ENCODE measurements at regions not wholly inside any gene's neighbourhood (a gene's known extent, or its start where the extent isn't known, plus 50 kb on each side); places are given as distances from the start of the nearest gene placed in this dataset.

DNA sequence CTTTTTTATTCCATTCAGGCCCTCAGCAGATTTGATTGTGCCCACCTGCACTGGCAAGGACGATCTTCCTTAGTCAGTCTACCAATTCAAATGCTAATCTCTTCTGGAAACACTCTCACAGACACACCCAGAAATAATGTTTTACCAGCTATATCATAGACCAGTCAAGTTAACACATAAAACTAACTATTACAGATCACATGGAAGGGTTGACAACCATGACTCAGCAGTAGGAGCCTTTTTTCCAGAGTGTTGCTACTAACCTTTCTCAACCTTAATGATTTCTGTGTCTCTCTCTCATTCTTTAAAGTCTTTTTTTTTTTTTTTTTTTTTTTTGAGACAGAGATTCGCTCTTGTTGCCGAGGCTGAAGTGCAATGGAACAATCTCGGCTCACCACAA is 68.7 kb upstream of the KCNK12 start:
- Histone ChIP-seq H3K79me2 (ENCODE audit: control insufficient read depth, insufficient read depth, low read length) (no peaks in the 10 kb centered on the region), H3K27ac (ENCODE audit: insufficient read depth, low read depth, low read length) (no peak overlapping the region), H2AFZ (ENCODE audit: low read depth, low read length) (no peak overlapping the region), H3K9me1 (replicated peaks; ENCODE audit: control insufficient read depth, extremely low read depth, insufficient read depth, low read length) (no peaks in the 10 kb centered on the region), H3K9me3 (replicated peaks; ENCODE audit: control insufficient read depth, insufficient read depth, low read length) (no peaks in the 10 kb centered on the region), H4K20me1 (replicated peaks; ENCODE audit: control insufficient read depth, extremely low read depth, insufficient read depth, low read length) (no peaks in the 10 kb centered on the region), H3K36me3 (ENCODE audit: control insufficient read depth in 2 of 2, extremely low read depth in 1 of 2, insufficient read depth in 2 of 2, low read length in 2 of 2) (no peaks in the 10 kb centered on the region), H3K27me3 (ENCODE audit: control insufficient read depth in 2 of 2, insufficient read depth in 2 of 2, low read length in 2 of 2) (peaks cover 6 to 7% of the 10 kb centered on the region in 2 experiments), H3K9ac (replicated peaks; ENCODE audit: extremely low read depth, insufficient read depth, low read length) (no peak overlapping the region), H3K4me1 (ENCODE audit: control insufficient read depth, extremely low read depth, insufficient read depth, low read length) (no peaks in the 10 kb centered on the region), H3K4me2 (ENCODE audit: insufficient read depth, low read length) (no peak overlapping the region), H3K4me3 (replicated peaks in 1 of 3; ENCODE audit: insufficient read depth in 1 of 3, low read depth in 1 of 3, low read length in 3 of 3) (no peak overlapping the region)
- intact Hi-C loops (cut with micrococcal nuclease) = no loop called here
- POLR2A ChIA-PET = no interaction called here
- no TSS peak for BruUV-seq (replicated peaks)
- FAIRE-seq (no peak), DNase-seq (ENCODE audit: low read depth, low spot score) (no peak)
- dilution Hi-C loops (cut with MboI; ENCODE audit: extremely low pct_ligation_motif_present, low sequenced_read_pairs) = no loop called here
- TF ChIP-seq POLR2A (IDR thresholded peaks at IDR 0.05; ENCODE audit: low read depth, low read length) (no peak), GATA2 (IDR thresholded peaks at IDR 0.05; ENCODE audit: insufficient read depth, insufficient read length, low read depth, low read length) (no peak), POLR2AphosphoS5 (IDR thresholded peaks at IDR 0.05; ENCODE audit: insufficient read depth, low read depth, low read length) (no peak), MYC (IDR thresholded peaks at IDR 0.05; ENCODE audit: low read depth, low read length) (no peak), EZH2 (IDR thresholded peaks at IDR 0.05; ENCODE audit: borderline replicate concordance, low read depth, low read length, severe bottlenecking) (no peak), JUN (IDR thresholded peaks at IDR 0.05; ENCODE audit: borderline replicate concordance, insufficient read depth, insufficient read length, low read depth) (no peak)
- CTCF ChIA-PET = no interaction called here

DNA sequence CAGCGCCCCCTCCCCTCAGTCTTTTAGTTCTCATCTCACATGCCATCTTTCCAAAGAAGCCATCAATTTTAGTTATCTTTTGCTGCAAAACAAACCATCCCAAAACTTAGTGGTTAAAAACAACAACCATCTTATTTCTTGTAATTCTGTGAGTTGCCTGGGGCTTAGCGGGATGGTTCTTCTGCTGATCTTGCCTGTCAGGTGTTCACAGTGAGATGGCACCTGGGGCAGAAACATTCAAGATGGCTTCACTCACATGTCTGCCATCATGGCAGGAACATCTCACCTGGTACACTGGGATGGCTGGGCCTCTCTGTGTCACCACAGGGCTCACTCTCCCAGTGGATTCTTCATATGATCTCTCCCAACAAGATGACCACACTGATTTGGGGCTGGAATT is 67.6 kb upstream of the KCNK12 start:
- FAIRE-seq (no peak), DNase-seq (ENCODE audit: low read depth, low spot score) (no peak)
- Histone ChIP-seq H3K9me1 (replicated peaks; ENCODE audit: control insufficient read depth, extremely low read depth, insufficient read depth, low read length) (no peaks in the 10 kb centered on the region), H3K27ac (ENCODE audit: insufficient read depth, low read depth, low read length) (no peak overlapping the region), H3K36me3 (ENCODE audit: control insufficient read depth in 2 of 2, extremely low read depth in 1 of 2, insufficient read depth in 2 of 2, low read length in 2 of 2) (no peaks in the 10 kb centered on the region), H2AFZ (ENCODE audit: low read depth, low read length) (no peak overlapping the region), H3K9ac (replicated peaks; ENCODE audit: extremely low read depth, insufficient read depth, low read length) (no peak overlapping the region), H3K4me3 (replicated peaks in 1 of 3; ENCODE audit: insufficient read depth in 1 of 3, low read depth in 1 of 3, low read length in 3 of 3) (no peak overlapping the region), H3K4me1 (ENCODE audit: control insufficient read depth, extremely low read depth, insufficient read depth, low read length) (no peaks in the 10 kb centered on the region), H3K79me2 (ENCODE audit: control insufficient read depth, insufficient read depth, low read length) (no peaks in the 10 kb centered on the region), H3K27me3 (ENCODE audit: control insufficient read depth in 2 of 2, insufficient read depth in 2 of 2, low read length in 2 of 2) (peaks cover 6 to 7% of the 10 kb centered on the region in 2 experiments), H4K20me1 (replicated peaks; ENCODE audit: control insufficient read depth, extremely low read depth, insufficient read depth, low read length) (no peaks in the 10 kb centered on the region), H3K4me2 (ENCODE audit: insufficient read depth, low read length) (no peak overlapping the region), H3K9me3 (replicated peaks; ENCODE audit: control insufficient read depth, insufficient read depth, low read length) (no peaks in the 10 kb centered on the region)
- dilution Hi-C loops (cut with MboI; ENCODE audit: extremely low pct_ligation_motif_present, low sequenced_read_pairs) = no loop called here
- no peak for TF ChIP-seq MYC (IDR thresholded peaks at IDR 0.05; ENCODE audit: low read depth, low read length)
- no peak for TF ChIP-seq POLR2A (IDR thresholded peaks at IDR 0.05; ENCODE audit: low read depth, low read length)
- no peak for TF ChIP-seq FOS (IDR thresholded peaks at IDR 0.05; ENCODE audit: borderline replicate concordance, insufficient read depth, low read length)
- TF ChIP-seq, protein P1, sequence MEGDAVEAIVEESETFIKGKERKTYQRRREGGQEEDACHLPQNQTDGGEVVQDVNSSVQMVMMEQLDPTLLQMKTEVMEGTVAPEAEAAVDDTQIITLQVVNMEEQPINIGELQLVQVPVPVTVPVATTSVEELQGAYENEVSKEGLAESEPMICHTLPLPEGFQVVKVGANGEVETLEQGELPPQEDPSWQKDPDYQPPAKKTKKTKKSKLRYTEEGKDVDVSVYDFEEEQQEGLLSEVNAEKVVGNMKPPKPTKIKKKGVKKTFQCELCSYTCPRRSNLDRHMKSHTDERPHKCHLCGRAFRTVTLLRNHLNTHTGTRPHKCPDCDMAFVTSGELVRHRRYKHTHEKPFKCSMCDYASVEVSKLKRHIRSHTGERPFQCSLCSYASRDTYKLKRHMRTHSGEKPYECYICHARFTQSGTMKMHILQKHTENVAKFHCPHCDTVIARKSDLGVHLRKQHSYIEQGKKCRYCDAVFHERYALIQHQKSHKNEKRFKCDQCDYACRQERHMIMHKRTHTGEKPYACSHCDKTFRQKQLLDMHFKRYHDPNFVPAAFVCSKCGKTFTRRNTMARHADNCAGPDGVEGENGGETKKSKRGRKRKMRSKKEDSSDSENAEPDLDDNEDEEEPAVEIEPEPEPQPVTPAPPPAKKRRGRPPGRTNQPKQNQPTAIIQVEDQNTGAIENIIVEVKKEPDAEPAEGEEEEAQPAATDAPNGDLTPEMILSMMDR (IDR thresholded peaks at IDR 0.05; ENCODE audit: extremely low read depth in 1 of 2, insufficient read depth in 1 of 2, low read depth in 1 of 2, low read length in 2 of 2) = no peak
- TF ChIP-seq JUN (IDR thresholded peaks at IDR 0.05; ENCODE audit: borderline replicate concordance, insufficient read depth, insufficient read length, low read depth) = no peak
- TF ChIP-seq GATA2 (IDR thresholded peaks at IDR 0.05; ENCODE audit: insufficient read depth, insufficient read length, low read depth, low read length) = no peak
- TF ChIP-seq, protein P2, sequence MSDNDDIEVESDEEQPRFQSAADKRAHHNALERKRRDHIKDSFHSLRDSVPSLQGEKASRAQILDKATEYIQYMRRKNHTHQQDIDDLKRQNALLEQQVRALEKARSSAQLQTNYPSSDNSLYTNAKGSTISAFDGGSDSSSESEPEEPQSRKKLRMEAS (IDR thresholded peaks at IDR 0.05; ENCODE audit: insufficient read depth, insufficient read length) = no peak
- no peak for TF ChIP-seq EZH2 (IDR thresholded peaks at IDR 0.05; ENCODE audit: borderline replicate concordance, low read depth, low read length, severe bottlenecking)
- TF ChIP-seq POLR2AphosphoS5 (IDR thresholded peaks at IDR 0.05; ENCODE audit: insufficient read depth, low read depth, low read length) = no peak
- no TSS peak for BruUV-seq (replicated peaks)
- ChIA-PET CTCF (no interaction called here), POLR2A (no interaction called here)
- intact Hi-C loops (cut with micrococcal nuclease) = no loop called here
